H1 (cell line): ENCODE measurements at regions not wholly inside any gene's neighbourhood (a gene's known extent, or its start where the extent isn't known, plus 50 kb on each side); places are given as distances from the start of the nearest gene placed in this dataset.

Experiments
- CTCF ChIA-PET: fragments of 300-600 bp; sonication (Branson Sonifier 250); formaldehyde crosslinking; loops from one replicate; lab custom pipeline; 2021; ENCODE audit not compliant: partially characterized antibody; lab: Charles Lee
- POLR2A ChIA-PET: fragments of 300-600 bp; sonication (Branson Sonifier 250); formaldehyde crosslinking; loops from one replicate; lab custom pipeline; 2021; ENCODE audit warnings: inconsistent platforms; ENCODE audit not compliant: partially characterized antibody; lab: Charles Lee
- DNase-seq, 2 experiments: peaks; one replicate each; pipeline versions ENCODE4 v3.0.0 to v3.0.0-alpha.2; 2010 to 2022; ENCODE audit warnings: low spot score in 2 of 2, low read depth in 1 of 2, mixed read lengths in 1 of 2
- FAIRE-seq: peaks from 2 replicates; lab custom pipeline; 2011; peaks lifted over from hg19 to GRCh38; lab: Jason Lieb, UNC
- H2AFZ ChIP-seq: 2 replicates; pipeline ENCODE4 v1.8.1; 2012; ENCODE audit warnings: low read length, inconsistent platforms
- H2AK5ac ChIP-seq: 2 replicates; pipeline ENCODE4 v1.6.1; 2013; ENCODE audit warnings: low read depth, low read length
- H2BK120ac ChIP-seq: replicated peaks from 2 replicates; pipeline ENCODE3; 2013; ENCODE audit warnings: low read depth, low read length, inconsistent platforms
- H2BK12ac ChIP-seq: 2 replicates; pipeline ENCODE4 v1.6.1; 2013; ENCODE audit warnings: low read depth, low read length
- H2BK15ac ChIP-seq: 2 replicates; pipeline ENCODE4 v1.6.1; 2013; ENCODE audit warnings: low read length
- H2BK20ac ChIP-seq: 2 replicates; pipeline ENCODE4 v1.6.1; 2013; ENCODE audit warnings: low read length
- H2BK5ac ChIP-seq: 2 replicates; pipeline ENCODE4 v1.6.1; 2013; ENCODE audit warnings: low read depth, low read length
- H3K14ac ChIP-seq: 2 replicates; pipeline ENCODE4 v1.6.1; 2013; ENCODE audit warnings: inconsistent platforms; ENCODE audit not compliant: insufficient read length
- H3K18ac ChIP-seq: 2 replicates; pipeline ENCODE4 v1.6.1; 2013; ENCODE audit warnings: low read length; ENCODE audit errors: extremely low read depth
- H3K23ac ChIP-seq: 2 replicates; pipeline ENCODE4 v1.6.1; 2013; ENCODE audit warnings: inconsistent platforms; ENCODE audit not compliant: insufficient read length
- H3K23me2 ChIP-seq: 2 replicates; pipeline ENCODE4 v1.6.1; 2013; ENCODE audit warnings: low read depth, low read length
- H3K27ac ChIP-seq: 2 replicates; pipeline ENCODE4 v1.6.1; 2011; ENCODE audit warnings: low read depth, low read length, inconsistent platforms
- H3K27me3 ChIP-seq, 4 experiments: replicated peaks in 1 of 4; 1 replicate in 1 of 4; 2 replicates in 3 of 4; pipeline versions ENCODE4 v1.6.1 to v1.8.1; 2011 to 2013; ENCODE audit warnings: low read length in 3 of 4, mild to moderate bottlenecking in 3 of 4, inconsistent platforms in 2 of 4, mixed read lengths in 2 of 4, moderate library complexity in 1 of 4; ENCODE audit not compliant: control insufficient read depth in 3 of 4, insufficient read depth in 3 of 4; ENCODE audit errors: extremely low read depth in 1 of 4
- H3K36me3 ChIP-seq, 4 experiments: 2 replicates each; pipeline versions ENCODE4 v1.6.1 to v1.8.1; 2011 to 2013; ENCODE audit warnings: mild to moderate bottlenecking in 4 of 4, low read length in 3 of 4, moderate library complexity in 2 of 4, control low read depth in 1 of 4, inconsistent platforms in 1 of 4; ENCODE audit not compliant: insufficient read depth in 4 of 4, control insufficient read depth in 2 of 4
- H3K4ac ChIP-seq: replicated peaks from 2 replicates; pipeline ENCODE3; 2013; ENCODE audit warnings: low read length, low read depth, mixed read lengths, inconsistent platforms; ENCODE audit not compliant: insufficient read length
- H3K4me1 ChIP-seq, 4 experiments: replicated peaks in 1 of 4; 1 replicate in 1 of 4; 2 replicates in 3 of 4; pipeline versions ENCODE4 v1.6.1 to v1.8.1; 2011 to 2013; ENCODE audit warnings: low read length in 3 of 4, inconsistent platforms in 2 of 4, mixed read lengths in 1 of 4; ENCODE audit not compliant: insufficient read depth in 4 of 4, control insufficient read depth in 3 of 4
- H3K4me2 ChIP-seq, 2 experiments: 2 replicates each; pipeline versions ENCODE4 v1.6.1 to v1.8.1; 2011 to 2013; ENCODE audit warnings: low read depth in 2 of 2, low read length in 2 of 2, control low read depth in 1 of 2, inconsistent platforms in 1 of 2, mild to moderate bottlenecking in 1 of 2; ENCODE audit not compliant: insufficient read depth in 1 of 2
- H3K4me3 ChIP-seq, 4 experiments: fragments of 200-600, 300-600 bp in 1 of 4; sonication (generic), shearing (Covaris generic), sonication (Bioruptor Twin) in 1 of 4; 2 replicates each; pipeline versions ENCODE4 v1.5.1 to v1.8.1; 2011 to 2016; ENCODE audit warnings: low read length in 4 of 4, low read depth in 3 of 4, control low read depth in 2 of 4, inconsistent platforms in 2 of 4, mild to moderate bottlenecking in 2 of 4, mixed read lengths in 1 of 4, moderate library complexity in 1 of 4; ENCODE audit not compliant: insufficient read depth in 2 of 4; ENCODE audit errors: extremely low read depth in 1 of 4
- H3K56ac ChIP-seq: replicated peaks from 2 replicates; pipeline ENCODE3; 2013; ENCODE audit warnings: low read depth, mild to moderate bottlenecking, mixed read lengths, low read length, inconsistent platforms; ENCODE audit not compliant: insufficient read length
- H3K79me1 ChIP-seq: 2 replicates; pipeline ENCODE4 v1.6.1; 2013; ENCODE audit warnings: low read depth, low read length, control low read depth
- H3K79me2 ChIP-seq, 2 experiments: 2 replicates each; pipeline versions ENCODE4 v1.6.1 to v1.8.1; 2012 to 2013; ENCODE audit warnings: low read length in 2 of 2, mild to moderate bottlenecking in 2 of 2, inconsistent platforms in 1 of 2; ENCODE audit not compliant: insufficient read depth in 2 of 2, control insufficient read depth in 1 of 2
- H3K9ac ChIP-seq, 4 experiments: replicated peaks in 1 of 4; 1 replicate in 1 of 4; 2 replicates in 3 of 4; pipeline versions ENCODE4 v1.6.1 to v1.8.1; 2011 to 2013; ENCODE audit warnings: low read depth in 3 of 4, low read length in 3 of 4, control low read depth in 2 of 4, mild to moderate bottlenecking in 2 of 4, moderate library complexity in 2 of 4, inconsistent platforms in 1 of 4; ENCODE audit errors: extremely low read depth in 1 of 4
- H3K9me3 ChIP-seq, 2 experiments: 2 replicates each; pipeline versions ENCODE4 v1.6.1 to v1.8.1; 2012 to 2013; ENCODE audit warnings: mild to moderate bottlenecking in 2 of 2, moderate library complexity in 2 of 2, control low read depth in 1 of 2, inconsistent platforms in 1 of 2, low read depth in 1 of 2, low read length in 1 of 2, mixed read lengths in 1 of 2; ENCODE audit not compliant: insufficient read depth in 2 of 2
- H4K20me1 ChIP-seq, 2 experiments: replicated peaks in 1 of 2; 2 replicates each; pipeline versions ENCODE3 to v1.8.1; 2011 to 2013; ENCODE audit warnings: inconsistent platforms in 2 of 2, low read length in 2 of 2, mild to moderate bottlenecking in 1 of 2; ENCODE audit not compliant: insufficient read depth in 2 of 2, control insufficient read depth in 1 of 2
- H4K5ac ChIP-seq: 2 replicates; pipeline ENCODE4 v1.6.1; 2013; ENCODE audit warnings: low read length, low read depth, mixed read lengths, inconsistent platforms; ENCODE audit not compliant: insufficient read length
- H4K8ac ChIP-seq: 2 replicates; pipeline ENCODE4 v1.8.0; 2013; ENCODE audit warnings: mild to moderate bottlenecking, moderate library complexity, low read length, inconsistent platforms; ENCODE audit not compliant: insufficient read depth; ENCODE audit errors: extremely low read depth
- H4K91ac ChIP-seq: replicated peaks from 2 replicates; pipeline ENCODE3; 2013; ENCODE audit warnings: low read length, mixed read lengths, inconsistent platforms; ENCODE audit not compliant: insufficient read length
- BCL11A ChIP-seq, 2 experiments: IDR thresholded peaks; one replicate each; pipeline ENCODE4 v1.6.1; 2011; ENCODE audit warnings: low read depth in 2 of 2, low read length in 2 of 2, mild to moderate bottlenecking in 2 of 2
- SIX5 ChIP-seq: IDR thresholded peaks from 2 replicates; pipeline ENCODE4 v1.6.1; 2011; ENCODE audit warnings: mild to moderate bottlenecking, low read depth, low read length
- SP2 ChIP-seq: IDR thresholded peaks from 2 replicates; pipeline ENCODE4 v1.6.1; 2012; ENCODE audit warnings: mild to moderate bottlenecking, low read length, inconsistent platforms
- YY1 ChIP-seq: IDR thresholded peaks from 2 replicates; pipeline ENCODE4 v1.6.1; 2011; ENCODE audit warnings: low read depth, mild to moderate bottlenecking, low read length
- WGBS, 2 experiments: shearing (Covaris generic) in 1 of 2; methylation state at CpG; one replicate each; pipeline versions ENCODE4 v1.1.6 to v1.1.7; 2013 to 2015; ENCODE audit warnings: low lambda C conversion rate in 2 of 2, mixed read lengths in 2 of 2, inconsistent platforms in 1 of 2, low coverage in 1 of 2, missing lambda C conversion rate in 1 of 2; ENCODE audit not compliant: insufficient replicate concordance in 2 of 2, insufficient coverage in 1 of 2, insufficient read length in 1 of 2; ENCODE audit errors: extremely low coverage in 1 of 2, missing lambda C conversion rate in 1 of 2; 5-methylcytosine and 5-hydroxymethylcytosine counted together

DNA sequence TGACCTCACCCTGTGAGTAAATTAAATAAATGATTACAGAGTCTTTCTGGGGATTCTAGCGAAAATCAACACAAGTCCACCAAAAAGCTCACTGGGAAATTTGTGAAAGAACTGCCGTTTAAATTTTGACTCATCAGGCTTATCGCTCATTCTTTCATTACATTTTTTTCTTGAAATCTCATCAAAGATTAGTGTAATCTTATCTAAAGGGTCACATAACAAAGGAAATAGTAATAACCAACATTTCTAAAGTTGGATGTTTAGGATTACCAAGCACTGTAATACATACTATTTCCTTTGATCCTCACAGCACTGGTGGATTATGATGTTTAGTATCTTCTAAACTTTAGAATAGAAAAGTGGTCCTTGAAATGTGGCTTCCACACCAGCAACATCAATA is 111.1 kb upstream of the CBLB start:
- Histone ChIP-seq H2BK12ac (no peak overlapping the region), H2BK120ac (no peak overlapping the region), H2AK5ac (no peak overlapping the region), H3K23me2 (no peaks in the 10 kb centered on the region), H3K79me1 (no peaks in the 10 kb centered on the region), H3K4me1 (no peaks in the 10 kb centered on the region), H3K4ac (no peak overlapping the region), H3K9me3 (peaks cover 0 to 4% of the 10 kb centered on the region in 2 experiments; a peak in 1 of 4 replicates), H2AFZ (no peak overlapping the region), H2BK5ac (no peak overlapping the region), H3K27ac (no peak overlapping the region), H4K8ac (no peak overlapping the region), H4K91ac (no peak overlapping the region), H4K5ac (no peak overlapping the region), H3K9ac (no peak overlapping the region), H3K36me3 (no peaks in the 10 kb centered on the region; a peak in 2 of 8 replicates), H3K4me2 (no peak overlapping the region), H3K79me2 (no peaks in the 10 kb centered on the region), H3K4me3 (no peak overlapping the region), H2BK20ac (no peak overlapping the region), H2BK15ac (no peak overlapping the region), H3K18ac (no peak overlapping the region), H3K14ac (no peak overlapping the region), H4K20me1 (no peaks in the 10 kb centered on the region), H3K56ac (no peak overlapping the region), H3K23ac (no peak overlapping the region), H3K27me3 (no peaks in the 10 kb centered on the region)
- FAIRE-seq (no peak), DNase-seq (no peak)
- WGBS, 2 experiments, result 62% methylated on average over 3 of the region's 3 CpGs; no CpG with 5 or more reads in 1 of the 2 experiments
- TF ChIP-seq SP2, result no peak
- no peak for TF ChIP-seq BCL11A (IDR thresholded peaks at IDR 0.05; ENCODE audit: low read depth in 2 of 2, low read length in 2 of 2)
- TF ChIP-seq YY1, result no peak
- no peak for TF ChIP-seq SIX5
- ChIA-PET POLR2A (no interaction called here), CTCF (no interaction called here)
